Tibial artery (tissue), 4 donors: ENCODE measurements at regions not wholly inside any gene's neighbourhood (a gene's known extent, or its start where the extent isn't known, plus 50 kb on each side); places are given as distances from the start of the nearest gene placed in this dataset.
"Not testable (repeated sequence)": the region's sequence is repeated elsewhere in the genome, so short reads cannot be mapped to it uniquely, and the experiment has no call there.

Source experiments
- DNase-seq, 2 donors: peaks; one replicate each; pipeline ENCODE4 v3.0.0-alpha.2; 2019
- H3K27ac ChIP-seq, 2 donors: fragments of 200-600 bp; sonication (generic) in 1 of 2; 1 replicate in 1 of 2; 2 replicates in 1 of 2; pipeline ENCODE4 v1.5.1; 2018 to 2019; ENCODE audit warnings: mild to moderate bottlenecking in 1 of 2
- H3K27me3 ChIP-seq, 2 donors: fragments of 200-600 bp; sonication (generic) in 1 of 2; one replicate each; pipeline versions ENCODE4 v1.5.1 to v1.6.0; 2016 to 2019
- H3K36me3 ChIP-seq, 3 donors: fragments of 200-600 bp; sonication (generic) in 2 of 3; one replicate each; pipeline ENCODE4 v1.5.1; 2016 to 2019; ENCODE audit warnings: mild to moderate bottlenecking in 2 of 3
- H3K4me1 ChIP-seq, 4 donors: fragments of 200-600 bp; sonication (generic) in 2 of 4; 1 replicate in 3 of 4; 2 replicates in 1 of 4; pipeline ENCODE4 v1.5.1; 2016 to 2019
- H3K4me3 ChIP-seq, 2 donors: fragments of 200-600 bp; sonication (generic) in 1 of 2; 1 replicate in 1 of 2; 2 replicates in 1 of 2; pipeline ENCODE4 v1.5.1; 2018 to 2019; ENCODE audit warnings: mild to moderate bottlenecking in 2 of 2
- H3K9me3 ChIP-seq, 3 donors: fragments of 200-600 bp; sonication (generic) in 1 of 3; one replicate each; pipeline ENCODE4 v1.5.1; 2016 to 2019
- CTCF ChIP-seq, 2 experiments: fragments of 200-600 bp in 1 of 2; fragments of 450-650 bp in 1 of 2; IDR thresholded peaks; one replicate each; pipeline ENCODE4 v1.5.1; 2017 to 2019; ENCODE audit warnings: antibody characterized with exemption in 2 of 2, mild to moderate bottlenecking in 1 of 2, moderate library complexity in 1 of 2
- intact Hi-C: fragments of 100-400 bp; cut with DNase I; formaldehyde crosslinking; loops from one replicate; pipeline ENCODE4 v1.15.0; 2023; ENCODE audit warnings: low total_unique reads

GRCh38 chr3:153277029-153277428 lies 115.0 kb downstream of the RAP2B start:
- no peak for DNase-seq
- H3K9me3 ChIP-seq = no peaks in the 10 kb centered on the region
- no peak for TF ChIP-seq CTCF (IDR thresholded peaks at IDR 0.05)
- no peak overlapping the region for H3K4me3 ChIP-seq
- H3K27me3 ChIP-seq = no peaks in the 10 kb centered on the region
- no peak overlapping the region for H3K27ac ChIP-seq
- H3K36me3 ChIP-seq = no peaks in the 10 kb centered on the region
- H3K4me1 ChIP-seq = no peaks in the 10 kb centered on the region
- intact Hi-C loops = no loop called here

GRCh38 chr3:153281236-153281997 lies 119.4 kb downstream of the RAP2B start:
- H3K9me3 ChIP-seq, H3K27me3 ChIP-seq, DNase-seq, intact Hi-C loops, H3K4me3 ChIP-seq, H3K27ac ChIP-seq, H3K36me3 ChIP-seq: not testable (repeated sequence)
- peaks cover 0 to 14% (median 6%) of the 10 kb centered on the region in 4 donors for H3K4me1 ChIP-seq

- no peak for DNase-seq
- Histone ChIP-seq H3K36me3 (no peaks in the 10 kb centered on the region), H3K27ac (no peak overlapping the region), H3K9me3 (no peaks in the 10 kb centered on the region), H3K27me3 (no peaks in the 10 kb centered on the region), H3K4me1 (peaks cover 0 to 14% (median 6%) of the 10 kb centered on the region in 4 donors), H3K4me3 (no peak overlapping the region)
- TF ChIP-seq CTCF (IDR thresholded peaks at IDR 0.05) = no peak
- intact Hi-C loops = no loop called here
These were observed 120.3 kb downstream of the RAP2B start for GRCh38 chr3:153282355-153282754.

GRCh38 chr3:153284282-153284938 lies 122.4 kb downstream of the RAP2B start:
- Histone ChIP-seq H3K9me3 (no peaks in the 10 kb centered on the region), H3K36me3 (no peaks in the 10 kb centered on the region), H3K4me1 (peaks cover 0 to 21% (median 6%) of the 10 kb centered on the region in 4 donors), H3K4me3 (no peak overlapping the region), H3K27ac (peak overlapping the region; percentile 50 to 60), H3K27me3 (no peaks in the 10 kb centered on the region)
- intact Hi-C loops = no loop called here
- DNase-seq = peak; percentile 80 to 87
- no peak for TF ChIP-seq CTCF (IDR thresholded peaks at IDR 0.05)

- DNase-seq = no peak
These were observed 123.2 kb downstream of the RAP2B start for GRCh38 chr3:153285194-153285641.

More at GRCh38 chr3:153285194-153285641, 123.2 kb downstream of the RAP2B start:
- Histone ChIP-seq H3K27ac (peak overlapping the region; percentile 50 to 60), H3K4me3 (no peak overlapping the region), H3K27me3 (no peaks in the 10 kb centered on the region), H3K36me3 (no peaks in the 10 kb centered on the region), H3K9me3 (no peaks in the 10 kb centered on the region), H3K4me1 (peaks cover 0 to 25% (median 8%) of the 10 kb centered on the region in 4 donors)
- no peak for TF ChIP-seq CTCF (IDR thresholded peaks at IDR 0.05)
- intact Hi-C loops = no loop called here
